Choroid plexus epithelial cell (primary cell): ENCODE measurements at regions not wholly inside any gene's neighbourhood (a gene's known extent, or its start where the extent isn't known, plus 50 kb on each side); places are given as distances from the start of the nearest gene placed in this dataset.

Experiments
- DNase-seq: peaks from one replicate; pipeline ENCODE4 v3.0.0-alpha.2; 2010; ENCODE audit warnings: low read depth
- H3K4me3 ChIP-seq: 2 replicates; pipeline ENCODE4 v1.5.1; 2011; ENCODE audit warnings: low read depth, mild to moderate bottlenecking, control low read depth, low read length, moderate library complexity
- CTCF ChIP-seq: conservative IDR thresholded peaks from 2 replicates; pipeline ENCODE4 v1.5.1; 2011; ENCODE audit warnings: low read depth, mild to moderate bottlenecking, control low read depth, inconsistent platforms, low read length, moderate library complexity

GRCh38 chr6:130296854-130297253, 69.0 kb upstream of the TMEM200A start:
- DNase-seq: peak; percentile 26
- peak; percentile 34 for TF ChIP-seq CTCF

GRCh38 chr6:130293800-130294199, 71.0 kb upstream of the SAMD3 start:
- TF ChIP-seq CTCF: peak; percentile 94
- no peak overlapping the region for H3K4me3 ChIP-seq
- DNase-seq: peak; percentile 85

More at GRCh38 chr6:130296854-130297253, 69.0 kb upstream of the TMEM200A start:
- no peak overlapping the region for H3K4me3 ChIP-seq

- H3K4me3 ChIP-seq: no peak overlapping the region
- DNase-seq: no peak
- no peak for TF ChIP-seq CTCF
Measured at GRCh38 chr6:130288065-130288464, 65.3 kb upstream of the SAMD3 start.

GRCh38 chr6:130282234-130282995, 59.7 kb upstream of the SAMD3 start:
- peak; percentile 79 for TF ChIP-seq CTCF
- no peak overlapping the region for H3K4me3 ChIP-seq
- DNase-seq: peak; percentile 73

- TF ChIP-seq CTCF: no peak
- DNase-seq: no peak
- H3K4me3 ChIP-seq: no peak overlapping the region
Measured at GRCh38 chr6:130276507-130276906, 53.8 kb upstream of the SAMD3 start.

GRCh38 chr6:130274007-130274406, 51.3 kb upstream of the SAMD3 start:
- TF ChIP-seq CTCF: no peak

More at GRCh38 chr6:130274007-130274406, 51.3 kb upstream of the SAMD3 start:
- no peak overlapping the region for H3K4me3 ChIP-seq
- no peak for DNase-seq
